Left ventricle myocardium superior (tissue), 1 donor: ENCODE measurements at regions not wholly inside any gene's neighbourhood (a gene's known extent, or its start where the extent isn't known, plus 50 kb on each side); places are given as distances from the start of the nearest gene placed in this dataset.
A peak's percentile ranks its signal among the peaks of the same experiment; 100 is the strongest.

ENCODE experiments used
- ATAC-seq: fragments of 200-7000 bp; cut with Tn5 transposase; one replicate; pipeline ENCODE4 v1.9.1; 2020; ENCODE audit warnings: mild to moderate bottlenecking, moderate library complexity
- DNase-seq: peaks from one replicate; pipeline ENCODE4 v3.0.0-alpha.2; 2020
- intact Hi-C: fragments of 100-400 bp; cut with micrococcal nuclease; formaldehyde crosslinking; loops from one replicate; pipeline ENCODE4 v1.11.0; 2022
- donor health status: DM: no; HTN: yes; CAD: no; lungs with severe emphysema.

DNA sequence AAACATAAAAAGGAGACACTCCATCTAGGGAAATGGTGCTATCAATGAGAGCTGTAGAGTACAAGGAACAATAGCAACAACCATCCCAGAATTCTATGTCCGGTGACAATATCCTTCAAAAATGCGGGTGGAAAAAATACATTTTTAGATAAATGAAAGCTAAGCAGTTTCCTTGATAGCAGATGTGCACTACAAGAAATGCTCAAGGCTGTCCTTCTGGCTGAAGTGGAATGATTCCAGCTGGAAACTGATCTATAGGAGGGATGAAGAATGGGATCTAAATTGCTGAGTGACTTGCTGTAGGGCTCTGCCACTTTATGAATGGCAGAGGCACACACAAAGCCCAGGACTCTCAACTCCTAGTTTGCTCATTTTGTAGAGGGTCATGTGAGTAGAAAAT lies 763.1 kb downstream of the C6orf118 start:
- DNase-seq, result no peak
- intact Hi-C loops, result no loop called here

GRCh38 chr6:164534070-164534766 lies 775.2 kb downstream of the C6orf118 start:
- intact Hi-C loops, result no loop called here

More for the DNA sequence above, 763.1 kb downstream of the C6orf118 start:
- ATAC-seq, result no peak

GRCh38 chr6:164533045-164533362 lies 776.4 kb downstream of the C6orf118 start:
- ATAC-seq, result peak; percentile 63
- intact Hi-C loops, result no loop called here
- DNase-seq, result no peak

More at GRCh38 chr6:164534070-164534766, 775.2 kb downstream of the C6orf118 start:
- ATAC-seq (peak; percentile 87), DNase-seq (no peak)

GRCh38 chr6:164532198-164533044 lies 777.0 kb downstream of the C6orf118 start:
- intact Hi-C loops, result no loop called here

DNA sequence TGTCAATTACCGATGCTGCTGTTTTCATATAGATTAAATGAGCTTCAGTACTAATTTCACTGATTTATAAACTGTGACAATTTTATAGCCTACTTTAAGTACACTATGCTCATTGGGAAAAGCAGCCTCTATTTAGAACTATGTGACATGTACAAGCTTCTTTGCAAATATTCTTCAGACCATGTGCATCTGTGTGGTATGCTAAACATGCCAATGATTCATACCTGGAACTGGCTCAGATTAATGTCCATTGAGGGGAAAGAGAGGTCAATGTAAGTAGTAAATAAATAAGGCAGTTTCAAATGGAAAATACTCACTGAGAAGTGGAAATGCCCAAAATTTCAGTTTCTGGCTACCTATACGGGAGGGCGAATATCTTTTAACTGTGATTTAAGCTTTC lies 777.7 kb downstream of the C6orf118 start:
- no peak for DNase-seq
- intact Hi-C loops, result no loop called here
- no peak for ATAC-seq

More at GRCh38 chr6:164532198-164533044, 777.0 kb downstream of the C6orf118 start:
- no peak for ATAC-seq
- DNase-seq, result no peak

GRCh38 chr6:164528539-164528938 lies 780.9 kb downstream of the C6orf118 start:
- DNase-seq (no peak), ATAC-seq (no peak)
- intact Hi-C loops, result no loop called here

- DNase-seq (no peak), ATAC-seq (no peak)
- intact Hi-C loops, result no loop called here
These were observed 786.2 kb downstream of the C6orf118 start for GRCh38 chr6:164523087-164523654.

- intact Hi-C loops, result no loop called here
- ATAC-seq (no peak), DNase-seq (no peak)
These were observed 788.5 kb downstream of the C6orf118 start for GRCh38 chr6:164520916-164521315.

DNA sequence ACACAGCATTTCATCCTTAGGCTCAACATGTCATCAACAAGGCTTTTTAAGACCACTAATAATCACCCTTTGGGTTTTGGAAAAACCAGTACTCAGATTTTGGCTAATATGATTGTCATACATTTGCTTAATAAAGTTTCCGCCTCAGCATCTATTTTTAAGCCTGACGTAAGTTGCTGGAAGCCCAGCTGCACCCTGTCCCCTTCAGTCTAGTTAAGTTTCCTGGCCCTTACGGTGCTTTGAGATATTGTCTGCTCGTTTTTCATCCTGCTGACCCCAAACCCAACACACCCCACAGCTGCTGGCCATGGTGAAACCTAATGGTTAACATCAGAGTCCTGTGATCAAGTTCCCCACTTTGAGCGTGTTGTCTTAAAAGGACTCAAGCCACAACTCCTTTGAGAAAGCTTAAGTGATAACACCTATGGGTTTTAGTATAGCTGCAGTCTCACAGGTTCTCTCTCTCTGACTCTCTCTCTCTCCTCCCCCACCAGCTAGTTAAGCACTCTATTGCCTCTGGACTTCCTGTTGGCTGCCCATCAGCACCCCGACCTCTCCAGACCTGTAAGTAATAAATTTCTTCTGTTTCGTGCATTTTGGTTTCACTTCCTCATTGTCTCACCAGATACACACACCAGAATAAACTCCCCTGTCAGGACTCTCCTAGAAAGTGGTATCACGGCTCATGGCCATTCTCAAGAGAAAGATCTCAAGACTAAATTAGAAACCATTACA lies 802.0 kb downstream of the C6orf118 start:
- no peak for DNase-seq
- ATAC-seq, result no peak
- intact Hi-C loops, result no loop called here

DNA sequence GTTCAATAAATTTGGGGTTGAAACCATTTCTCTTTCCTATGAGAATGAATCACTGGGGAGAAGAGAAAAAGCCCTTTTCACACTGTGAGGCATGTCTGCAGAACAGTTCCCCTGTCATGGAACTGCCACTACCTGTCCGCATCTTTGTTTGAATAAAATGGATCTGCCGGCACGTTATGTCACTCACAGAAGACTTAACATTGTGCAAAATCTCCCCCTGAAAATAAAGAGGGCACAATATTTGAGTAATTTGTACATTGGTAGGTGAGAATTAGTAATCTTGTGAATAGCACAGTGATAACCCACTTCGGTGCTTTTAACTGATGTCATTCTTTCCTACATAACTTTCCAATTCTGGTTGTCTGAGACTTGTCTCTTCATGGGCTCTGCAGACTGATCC lies 804.0 kb downstream of the C6orf118 start:
- intact Hi-C loops, result no loop called here
- DNase-seq (no peak), ATAC-seq (no peak)

- ATAC-seq (no peak), DNase-seq (no peak)
- intact Hi-C loops, result no loop called here
These were observed 806.6 kb downstream of the C6orf118 start for GRCh38 chr6:164502833-164503232.

DNA sequence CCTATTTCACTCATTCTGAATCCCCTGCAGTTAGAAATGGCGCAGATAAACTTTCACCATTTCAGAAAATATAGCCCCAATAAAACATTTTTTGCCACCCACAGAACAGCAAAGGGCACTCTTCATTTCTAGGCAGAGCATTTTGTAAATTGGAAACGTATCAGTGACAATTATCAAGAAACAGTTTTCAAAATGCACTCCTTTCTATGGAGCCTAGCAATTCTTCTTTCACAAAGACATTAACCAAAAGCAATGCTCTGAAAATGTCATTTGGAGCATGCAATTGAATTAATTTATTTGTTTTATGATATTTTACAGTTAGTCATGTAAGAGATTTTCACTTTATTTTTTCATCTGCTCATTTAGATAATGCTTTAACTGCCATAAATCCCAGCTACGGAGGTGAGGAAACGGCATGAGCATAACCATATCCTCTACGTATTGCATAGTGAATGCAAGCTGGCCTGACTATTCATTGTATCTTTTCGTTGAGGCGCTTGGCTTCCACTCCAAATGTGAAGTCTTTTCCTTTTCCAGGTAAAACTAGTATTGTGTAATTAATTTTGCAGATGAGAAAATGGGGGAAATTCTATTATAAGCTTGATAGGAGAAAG lies 813.4 kb downstream of the C6orf118 start:
- DNase-seq, result no peak
- intact Hi-C loops, result no loop called here
- ATAC-seq, result no peak

DNA sequence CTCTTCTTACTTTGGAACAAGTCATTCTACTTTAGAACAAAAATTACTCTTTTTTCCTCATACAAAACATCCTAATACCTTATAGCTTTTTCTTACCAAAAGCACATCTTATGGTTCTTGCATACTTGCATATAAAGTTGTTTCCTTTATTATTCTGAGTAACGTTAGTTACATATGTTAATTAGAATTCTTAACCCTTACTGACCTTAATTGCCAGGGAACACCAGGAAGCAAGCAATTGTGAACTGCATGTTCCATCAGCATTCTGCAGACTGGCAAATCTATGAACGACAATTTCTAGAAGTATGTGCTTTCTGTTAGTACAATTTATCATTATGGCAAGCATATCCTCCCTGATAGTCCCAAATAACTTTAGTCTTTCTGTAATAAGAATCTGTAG lies 831.0 kb downstream of the C6orf118 start:
- ATAC-seq, result no peak
- no peak for DNase-seq
- intact Hi-C loops, result no loop called here

GRCh38 chr6:164477790-164478189 lies 831.6 kb downstream of the C6orf118 start:
- intact Hi-C loops, result no loop called here
- ATAC-seq, result no peak
- DNase-seq, result no peak

DNA sequence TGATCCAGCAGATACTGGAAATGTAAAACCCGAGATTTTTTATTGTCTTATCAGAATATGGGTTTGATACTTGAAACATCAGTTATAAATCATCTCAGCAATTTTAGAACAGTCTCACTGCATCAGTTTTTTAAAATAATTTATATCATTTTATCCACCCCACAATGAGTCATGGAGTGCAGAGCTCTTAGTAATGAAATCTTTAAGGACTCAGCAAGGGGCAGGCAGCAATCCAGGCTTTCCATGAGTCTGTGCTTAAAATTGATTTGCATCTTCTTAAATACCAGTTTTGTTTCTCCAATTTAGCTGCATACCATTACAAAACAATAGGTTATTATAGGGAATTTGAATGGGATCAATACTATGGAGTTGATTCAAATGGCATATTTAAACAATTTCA lies 832.3 kb downstream of the C6orf118 start:
- ATAC-seq (no peak), DNase-seq (no peak)
- intact Hi-C loops, result no loop called here

DNA sequence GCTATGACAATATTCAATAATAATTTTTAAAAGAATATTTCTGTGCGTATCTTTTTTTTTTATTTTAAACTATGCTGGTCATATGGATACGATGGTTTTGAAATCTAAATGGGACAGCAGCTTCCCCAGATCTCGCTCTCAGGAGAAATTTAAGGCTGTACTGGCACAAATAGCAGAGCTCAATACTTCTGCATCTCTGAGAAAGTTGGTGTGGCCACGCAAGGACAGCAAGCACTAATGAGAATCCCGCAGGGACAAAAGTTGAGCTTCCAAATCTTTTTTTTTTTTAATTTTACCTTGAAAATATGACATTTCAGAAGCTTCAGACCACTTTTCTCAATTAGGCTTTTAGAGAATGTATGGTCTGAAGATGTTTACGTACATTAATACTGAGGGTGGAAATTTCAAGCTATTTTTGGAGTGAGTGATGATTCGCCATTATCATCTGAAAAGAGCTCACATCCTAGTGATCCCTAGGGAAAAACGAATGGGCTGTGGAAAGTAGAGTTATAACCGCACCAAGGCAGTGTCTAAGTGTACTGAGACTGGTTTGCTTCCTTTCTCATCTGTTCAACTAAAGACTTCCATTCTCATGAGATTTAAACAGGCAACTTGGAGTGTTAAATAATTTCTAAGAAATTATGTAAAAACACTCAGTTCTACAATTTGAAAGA lies 840.0 kb downstream of the C6orf118 start:
- ATAC-seq (no peak), DNase-seq (no peak)
- intact Hi-C loops, result no loop called here

- intact Hi-C loops, result no loop called here
- ATAC-seq, result no peak
- no peak for DNase-seq
These were observed 853.6 kb downstream of the C6orf118 start for GRCh38 chr6:164455835-164456234.

DNA sequence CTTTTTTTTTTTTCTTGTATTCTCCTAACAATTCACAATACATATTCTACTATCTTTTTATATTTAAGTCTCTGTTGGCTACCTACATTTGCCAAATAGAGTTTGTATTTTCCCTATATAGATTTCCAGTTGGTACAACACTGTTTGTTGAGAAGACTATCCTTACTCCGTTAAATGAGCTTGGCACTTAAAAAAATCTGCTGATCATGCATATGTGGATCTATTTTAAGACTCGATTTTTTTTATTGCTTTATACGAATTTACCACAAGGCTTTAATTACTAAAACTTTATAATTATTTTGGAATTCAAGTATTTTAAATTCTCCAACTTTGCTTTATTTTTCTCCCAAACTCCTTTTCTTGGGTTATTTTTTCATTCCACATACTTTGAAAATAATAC lies 855.6 kb downstream of the C6orf118 start:
- DNase-seq (no peak), ATAC-seq (no peak)
- intact Hi-C loops, result loop anchor here (5.0 kb wide), 1 partner anchor 448 kb away; no protein-coding TSS in a partner anchor

DNA sequence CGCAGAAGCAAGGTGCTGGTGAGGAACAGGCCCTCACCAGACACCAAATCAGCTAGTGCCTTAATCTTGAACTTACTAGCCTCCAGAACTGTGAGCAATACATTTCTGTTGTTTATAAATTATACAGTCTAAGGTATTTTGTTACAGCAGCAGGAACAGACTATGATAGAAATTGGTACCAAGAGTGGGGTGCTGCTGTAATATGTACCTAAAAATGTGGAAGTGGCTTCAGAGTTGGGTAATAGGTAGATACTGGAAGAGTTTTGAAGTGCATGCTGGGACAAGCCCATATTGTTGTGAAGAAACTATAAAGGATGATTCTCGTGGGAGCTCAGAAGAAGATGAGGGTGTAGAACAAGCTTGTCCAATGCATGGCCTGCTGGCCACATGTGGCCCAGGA lies 866.8 kb downstream of the C6orf118 start:
- intact Hi-C loops, result no loop called here
- DNase-seq (no peak), ATAC-seq (no peak)
